Fibroblast of the aortic adventitia (primary cell): ENCODE measurements at regions not wholly inside any gene's neighbourhood (a gene's known extent, or its start where the extent isn't known, plus 50 kb on each side); places are given as distances from the start of the nearest gene placed in this dataset. TPM values are rescaled to one million over a fixed set of nuclear protein-coding genes. Genes with fewer than 3 reads are reported as not detected.
"Not testable (repeated sequence)": the region's sequence is repeated elsewhere in the genome, so short reads cannot be mapped to it uniquely, and the experiment has no call there.

Source experiments
- DNase-seq: peaks from one replicate; pipeline ENCODE4 v3.0.0-alpha.2; 2010; ENCODE audit warnings: low read depth
- H3K4me3 ChIP-seq: 2 replicates; pipeline ENCODE4 v1.5.1; 2011; ENCODE audit warnings: low read depth, mild to moderate bottlenecking, control low read depth, low read length, moderate library complexity
- small RNA-seq: library from RNA; depleted of rRNA; stranded (forward); fragments of <200 nt; gene quantifications from one replicate; pipeline ENCODE3, GENCODE V24; 2012
- TF ChIP-seq, protein P1 (sequence below): IDR thresholded peaks from 2 replicates; pipeline ENCODE4 v1.5.1; 2011; ENCODE audit warnings: mild to moderate bottlenecking, low read length, control low read depth, inconsistent platforms; ENCODE audit not compliant: insufficient read depth

GRCh38 chr9:40884072-40884901 lies 244.2 kb downstream of the FOXD4L6 start:
- TF ChIP-seq, protein P1, sequence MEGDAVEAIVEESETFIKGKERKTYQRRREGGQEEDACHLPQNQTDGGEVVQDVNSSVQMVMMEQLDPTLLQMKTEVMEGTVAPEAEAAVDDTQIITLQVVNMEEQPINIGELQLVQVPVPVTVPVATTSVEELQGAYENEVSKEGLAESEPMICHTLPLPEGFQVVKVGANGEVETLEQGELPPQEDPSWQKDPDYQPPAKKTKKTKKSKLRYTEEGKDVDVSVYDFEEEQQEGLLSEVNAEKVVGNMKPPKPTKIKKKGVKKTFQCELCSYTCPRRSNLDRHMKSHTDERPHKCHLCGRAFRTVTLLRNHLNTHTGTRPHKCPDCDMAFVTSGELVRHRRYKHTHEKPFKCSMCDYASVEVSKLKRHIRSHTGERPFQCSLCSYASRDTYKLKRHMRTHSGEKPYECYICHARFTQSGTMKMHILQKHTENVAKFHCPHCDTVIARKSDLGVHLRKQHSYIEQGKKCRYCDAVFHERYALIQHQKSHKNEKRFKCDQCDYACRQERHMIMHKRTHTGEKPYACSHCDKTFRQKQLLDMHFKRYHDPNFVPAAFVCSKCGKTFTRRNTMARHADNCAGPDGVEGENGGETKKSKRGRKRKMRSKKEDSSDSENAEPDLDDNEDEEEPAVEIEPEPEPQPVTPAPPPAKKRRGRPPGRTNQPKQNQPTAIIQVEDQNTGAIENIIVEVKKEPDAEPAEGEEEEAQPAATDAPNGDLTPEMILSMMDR, result no peak
- no peak for DNase-seq
- no peak overlapping the region for H3K4me3 ChIP-seq

GRCh38 chr9:40883423-40884071 lies 244.9 kb downstream of the FOXD4L6 start:
- not testable (repeated sequence) for H3K4me3 ChIP-seq, DNase-seq

DNA sequence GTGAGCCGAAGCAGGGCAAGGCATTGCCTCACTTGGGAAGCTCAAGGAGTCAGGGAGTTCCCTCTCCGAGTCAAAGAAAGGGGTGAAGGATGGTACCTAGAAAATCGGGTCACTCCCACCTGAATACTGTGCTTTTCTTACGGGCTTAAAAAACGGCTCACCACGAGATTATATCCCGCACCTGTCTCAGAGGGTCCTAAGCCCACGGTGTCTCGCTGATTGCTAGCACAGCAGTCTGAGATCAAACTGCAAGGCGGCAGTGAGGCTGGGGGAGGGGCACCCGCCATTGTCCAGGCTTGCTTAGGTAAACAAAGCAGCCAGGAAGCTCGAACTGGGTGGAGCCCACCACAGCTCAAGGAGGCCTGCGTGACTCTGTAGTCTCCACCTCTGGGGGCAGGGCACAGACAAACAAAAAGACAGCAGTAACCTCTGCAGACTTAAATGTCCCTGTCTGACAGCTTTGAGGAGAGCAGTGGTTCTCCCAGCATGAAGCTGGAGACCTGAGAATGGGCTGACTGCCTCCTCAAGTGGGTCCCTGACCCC lies 254.7 kb downstream of the FOXD4L6 start:
- not testable (repeated sequence) for H3K4me3 ChIP-seq, DNase-seq

DNA sequence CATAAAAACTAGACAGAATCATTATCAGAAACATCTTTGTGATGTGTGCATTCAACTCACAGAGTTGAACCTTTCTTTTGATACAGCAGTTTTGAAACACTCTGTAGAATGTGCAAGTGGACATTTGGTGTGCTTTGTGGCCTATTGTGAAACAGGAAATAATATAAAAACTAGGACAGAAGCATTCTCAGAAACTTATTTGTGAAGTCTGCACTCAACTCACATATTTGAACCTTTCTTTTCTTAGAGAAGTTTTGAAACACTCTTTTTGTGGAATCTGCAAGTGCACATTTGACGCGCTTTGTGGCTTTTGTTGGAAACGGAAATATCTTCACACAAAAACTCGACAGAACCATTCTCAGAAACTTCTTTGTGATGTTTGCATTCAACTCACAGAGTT lies 260.0 kb downstream of the FOXD4L6 start:
- DNase-seq, H3K4me3 ChIP-seq: not testable (repeated sequence)

Small RNAs in the stretch of these regions (small RNA-seq; reads per million reads assigned to genes)
- gene AL353626.2, result not detected
- gene MIR1299, result not detected
